ENCODE measurements at regions not wholly inside any gene's neighbourhood (a gene's known extent, or its start where the extent isn't known, plus 50 kb on each side); places are given as distances from the start of the nearest gene placed in this dataset.

DNA sequence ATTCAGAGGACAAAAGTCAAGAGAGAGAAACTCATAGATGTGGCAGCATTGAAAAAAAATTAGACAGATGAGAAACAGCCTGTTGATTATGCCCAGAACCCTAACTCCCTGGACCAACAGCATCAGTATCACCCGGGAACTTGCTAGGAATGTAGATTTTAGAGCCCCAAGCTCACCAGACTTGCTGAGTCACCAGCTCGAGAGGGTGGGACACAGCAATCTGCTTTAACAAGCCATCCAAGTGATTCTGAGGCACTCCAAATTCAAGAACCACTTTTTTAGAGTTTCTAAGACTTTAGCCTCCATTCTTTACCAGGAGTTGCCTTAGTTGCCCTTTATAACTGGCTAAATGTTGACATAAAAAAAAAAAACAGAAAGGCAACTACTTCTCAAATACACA is 70.9 kb downstream of the CGGBP1 start:
- TF ChIP-seq, protein P1, sequence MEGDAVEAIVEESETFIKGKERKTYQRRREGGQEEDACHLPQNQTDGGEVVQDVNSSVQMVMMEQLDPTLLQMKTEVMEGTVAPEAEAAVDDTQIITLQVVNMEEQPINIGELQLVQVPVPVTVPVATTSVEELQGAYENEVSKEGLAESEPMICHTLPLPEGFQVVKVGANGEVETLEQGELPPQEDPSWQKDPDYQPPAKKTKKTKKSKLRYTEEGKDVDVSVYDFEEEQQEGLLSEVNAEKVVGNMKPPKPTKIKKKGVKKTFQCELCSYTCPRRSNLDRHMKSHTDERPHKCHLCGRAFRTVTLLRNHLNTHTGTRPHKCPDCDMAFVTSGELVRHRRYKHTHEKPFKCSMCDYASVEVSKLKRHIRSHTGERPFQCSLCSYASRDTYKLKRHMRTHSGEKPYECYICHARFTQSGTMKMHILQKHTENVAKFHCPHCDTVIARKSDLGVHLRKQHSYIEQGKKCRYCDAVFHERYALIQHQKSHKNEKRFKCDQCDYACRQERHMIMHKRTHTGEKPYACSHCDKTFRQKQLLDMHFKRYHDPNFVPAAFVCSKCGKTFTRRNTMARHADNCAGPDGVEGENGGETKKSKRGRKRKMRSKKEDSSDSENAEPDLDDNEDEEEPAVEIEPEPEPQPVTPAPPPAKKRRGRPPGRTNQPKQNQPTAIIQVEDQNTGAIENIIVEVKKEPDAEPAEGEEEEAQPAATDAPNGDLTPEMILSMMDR (IDR thresholded peaks at IDR 0.05) = no peak
- no peak for TF ChIP-seq POLR2A (IDR thresholded peaks at IDR 0.05)

All from body of pancreas (tissue), 4 donors.